ENCODE measurements at regions not wholly inside any gene's neighbourhood (a gene's known extent, or its start where the extent isn't known, plus 50 kb on each side); places are given as distances from the start of the nearest gene placed in this dataset.

GRCh38 chr12:111233786-111234185 is 135.1 kb downstream of the PHETA1 start:
- Mint-ChIP-seq H3K4me1 (peaks cover 12% of the 10 kb centered on the region), H3K27me3 (ENCODE audit: low read depth) (peaks cover 10% of the 10 kb centered on the region), H3K36me3 (no peaks in the 10 kb centered on the region), H3K4me3 (no peak overlapping the region), H3K27ac (no peak overlapping the region), H3K9me3 (peaks cover 5% of the 10 kb centered on the region)
- POLR2A ChIA-PET = no interaction called here
- TF ChIP-seq TP53 (CRISPR knock-in tag; IDR thresholded peaks at IDR 0.05) (no peak), SMAD4 (CRISPR knock-in tag; IDR thresholded peaks at IDR 0.05) (no peak), SMAD3 (CRISPR knock-in tag; IDR thresholded peaks at IDR 0.05; ENCODE audit: borderline replicate concordance) (no peak), MYBL2 (CRISPR knock-in tag; IDR thresholded peaks at IDR 0.05) (no peak), MAX (CRISPR knock-in tag; IDR thresholded peaks at IDR 0.05) (no peak), KAT7 (CRISPR knock-in tag; IDR thresholded peaks at IDR 0.05; ENCODE audit: borderline replicate concordance) (no peak), ZNF138 (CRISPR knock-in tag; conservative IDR thresholded peaks at IDR 0.05) (no peak), ZSCAN18 (CRISPR knock-in tag; IDR thresholded peaks at IDR 0.05) (no peak), ESRRA (CRISPR knock-in tag; IDR thresholded peaks at IDR 0.05; ENCODE audit: borderline replicate concordance) (no peak), HMGA2 (CRISPR knock-in tag; IDR thresholded peaks at IDR 0.05) (no peak), FOXP4 (CRISPR knock-in tag; IDR thresholded peaks at IDR 0.05) (no peak), TEAD4 (CRISPR knock-in tag; IDR thresholded peaks at IDR 0.05) (no peak), ZNF396 (CRISPR knock-in tag; IDR thresholded peaks at IDR 0.05; ENCODE audit: borderline replicate concordance) (no peak), FOXK1 (CRISPR knock-in tag; IDR thresholded peaks at IDR 0.05) (no peak), CREB1 (CRISPR knock-in tag; IDR thresholded peaks at IDR 0.05) (no peak), NFATC4 (CRISPR knock-in tag; IDR thresholded peaks at IDR 0.05) (no peak), ZNF232 (CRISPR knock-in tag; IDR thresholded peaks at IDR 0.05) (no peak), IRF1 (CRISPR knock-in tag; IDR thresholded peaks at IDR 0.05) (no peak), E2F1 (CRISPR knock-in tag; IDR thresholded peaks at IDR 0.05) (no peak)
- CTCF ChIA-PET = no interaction called here
- DNase-seq (ENCODE audit: low spot score) (no peak), ATAC-seq (no peak)

- Mint-ChIP-seq H3K27ac (no peak overlapping the region), H3K36me3 (no peaks in the 10 kb centered on the region), H3K27me3 (ENCODE audit: low read depth) (peaks cover 5% of the 10 kb centered on the region)
Observed at GRCh38 chr12:111230649-111231048, 138.2 kb downstream of the PHETA1 start.

More at GRCh38 chr12:111230649-111231048, 138.2 kb downstream of the PHETA1 start:
- no peak for ATAC-seq
- no peak for TF ChIP-seq KAT7 (CRISPR knock-in tag; IDR thresholded peaks at IDR 0.05; ENCODE audit: borderline replicate concordance)
- no peak for TF ChIP-seq ZBTB21 (CRISPR knock-in tag; IDR thresholded peaks at IDR 0.05; ENCODE audit: borderline replicate concordance)
- no peak for TF ChIP-seq FOXJ3 (CRISPR knock-in tag; IDR thresholded peaks at IDR 0.05; ENCODE audit: borderline replicate concordance)
- no peak for TF ChIP-seq CBFB (CRISPR knock-in tag; IDR thresholded peaks at IDR 0.05; ENCODE audit: low read depth)
- TF ChIP-seq ATF1 (CRISPR knock-in tag; IDR thresholded peaks at IDR 0.05) = no peak
- no peak for TF ChIP-seq CDX4 (CRISPR knock-in tag; IDR thresholded peaks at IDR 0.05; ENCODE audit: borderline replicate concordance)
- TF ChIP-seq PREB (CRISPR knock-in tag; IDR thresholded peaks at IDR 0.05; ENCODE audit: borderline replicate concordance) = no peak
- TF ChIP-seq E2F5 (CRISPR knock-in tag; IDR thresholded peaks at IDR 0.05) = no peak
- TF ChIP-seq EMX1 (CRISPR knock-in tag; IDR thresholded peaks at IDR 0.05) = no peak
- TF ChIP-seq RELA (CRISPR knock-in tag; IDR thresholded peaks at IDR 0.05; ENCODE audit: borderline replicate concordance) = no peak
- Mint-ChIP-seq H3K9me3 (peaks cover 5% of the 10 kb centered on the region), H3K4me1 (peaks cover 12% of the 10 kb centered on the region), H3K4me3 (no peak overlapping the region)
- ChIA-PET CTCF (no interaction called here), POLR2A (no interaction called here)
- DNase-seq (ENCODE audit: low spot score) = no peak
